Left cardiac atrium (tissue), 4 donors: ENCODE measurements at regions not wholly inside any gene's neighbourhood (a gene's known extent, or its start where the extent isn't known, plus 50 kb on each side); places are given as distances from the start of the nearest gene placed in this dataset.

ENCODE experiments used
- ATAC-seq, 2 donors: fragments of 200-7000 bp; cut with Tn5 transposase; one replicate each; pipeline ENCODE4 v1.9.1; 2020; ENCODE audit warnings: mild to moderate bottlenecking in 2 of 2, moderate library complexity in 2 of 2
- DNase-seq: peaks from one replicate; pipeline ENCODE4 v3.0.0-alpha.2; 2020
- intact Hi-C, 2 donors: fragments of 100-400 bp; cut with DNase I; formaldehyde crosslinking; loops; one replicate each; pipeline versions ENCODE4 v1.14.1 to v1.15.1; 2022 to 2023
- donor health status: DM: no; HTN: yes; CAD: no.
- donor health status: DM: no; HTN: yes; CAD: no; lungs with severe emphysema.
- donor health status: DM: yes; HTN: yes; CAD: no.
- donor health status: Dilated cardiomyopathy.

GRCh38 chr11:70580036-70580805 lies 181.9 kb downstream of the CTTN start:
- ATAC-seq (no peak), DNase-seq (no peak)
- intact Hi-C loops = no loop called here

GRCh38 chr11:70581991-70582885 lies 183.9 kb downstream of the CTTN start:
- no peak for ATAC-seq
- DNase-seq = no peak
- intact Hi-C loops = no loop called here

DNA sequence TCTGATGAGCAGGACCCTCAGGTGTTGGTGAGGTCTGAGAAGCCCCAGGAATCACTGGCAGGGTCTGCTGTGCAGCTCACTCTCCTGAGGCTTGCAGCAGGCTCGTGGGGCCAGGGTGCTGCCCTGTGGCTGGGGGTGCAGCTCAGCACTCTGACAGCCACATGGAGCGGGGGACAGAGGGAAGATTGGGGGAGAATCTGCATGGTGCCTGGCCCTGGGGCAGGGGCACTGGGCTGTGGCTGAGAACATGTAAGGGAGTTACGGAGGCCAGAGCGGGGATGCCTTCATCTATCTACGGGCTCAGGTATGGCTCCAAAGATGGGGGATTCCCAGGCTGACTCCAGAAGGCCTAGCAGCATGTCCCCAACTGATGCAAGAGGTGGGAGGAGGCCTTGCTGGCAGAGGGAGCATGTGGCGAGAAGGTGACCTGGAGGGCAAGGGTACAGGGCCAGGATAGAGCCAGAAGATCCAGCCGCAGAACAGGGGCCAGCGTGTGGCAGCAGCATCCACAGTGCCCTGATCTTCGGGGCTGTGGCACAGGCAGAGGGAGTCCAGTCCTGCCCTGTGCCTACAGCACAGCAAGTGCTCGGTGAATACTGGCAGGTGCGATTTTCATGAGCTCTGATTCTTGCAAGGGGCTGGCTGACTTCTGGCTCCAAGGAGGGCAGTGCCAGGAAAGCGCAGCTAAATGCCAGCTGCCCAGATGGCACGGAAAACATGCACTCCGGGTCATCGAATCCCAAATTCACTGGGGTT lies 184.7 kb downstream of the CTTN start:
- ATAC-seq (no peak), DNase-seq (no peak)
- intact Hi-C loops = no loop called here

DNA sequence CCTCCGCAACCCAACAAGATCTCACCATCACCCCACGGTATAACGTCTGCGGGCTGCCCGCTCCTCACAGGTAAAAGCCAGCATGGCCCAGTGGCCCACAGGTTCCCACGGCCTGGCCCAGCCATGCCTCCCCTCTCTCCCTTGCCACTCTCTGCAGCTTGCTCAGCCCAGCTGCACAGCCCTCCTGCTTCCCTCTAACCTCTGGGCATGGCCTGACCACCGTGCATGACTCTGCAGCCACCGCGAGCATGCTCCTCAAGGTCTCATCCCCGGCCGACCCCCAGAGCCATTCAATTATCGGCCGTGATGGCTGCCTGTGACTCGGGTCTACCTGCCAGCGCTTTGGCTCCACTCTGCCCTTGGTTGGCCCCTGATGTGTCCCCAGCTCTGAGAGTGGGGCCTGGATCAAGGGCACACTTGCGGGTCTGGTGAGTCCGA lies 185.5 kb downstream of the CTTN start:
- DNase-seq (no peak), ATAC-seq (no peak)
- intact Hi-C loops = no loop called here

DNA sequence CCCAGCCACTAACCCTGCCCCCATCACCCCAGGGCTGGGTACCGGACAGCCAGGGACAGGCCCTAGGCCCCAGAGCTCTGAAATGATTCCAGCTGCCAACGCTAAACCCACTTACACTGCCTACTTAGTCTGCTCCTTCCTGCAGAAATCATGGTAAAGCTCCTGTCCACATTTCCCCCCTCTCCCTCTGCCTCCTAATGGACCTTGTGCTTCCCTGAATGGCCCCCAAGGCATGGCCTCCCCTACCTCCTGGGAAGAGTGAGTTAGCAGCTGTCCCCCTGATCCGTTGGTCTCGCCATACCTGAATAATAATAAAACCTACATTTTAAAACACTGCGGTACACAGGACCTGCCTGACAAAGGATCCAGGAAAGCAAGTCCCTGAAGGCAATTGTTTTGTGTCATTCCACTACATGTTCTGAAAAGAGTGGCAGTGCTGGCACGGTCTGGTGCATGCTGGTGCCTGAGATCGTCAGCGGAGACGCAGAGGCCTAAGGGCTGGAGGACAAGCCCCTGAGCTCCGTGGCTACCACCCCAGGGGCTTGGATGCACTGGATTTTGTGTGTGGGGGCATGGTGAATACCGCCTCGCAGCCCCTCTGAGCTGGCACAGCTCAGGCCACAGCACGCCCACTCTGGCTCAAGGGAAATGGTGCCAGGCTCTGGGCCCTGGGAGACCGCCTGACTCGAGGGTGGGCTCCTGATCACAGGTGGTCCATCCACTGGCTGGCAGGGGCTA lies 186.3 kb downstream of the CTTN start:
- intact Hi-C loops = no loop called here
- ATAC-seq = no peak
- DNase-seq = no peak

GRCh38 chr11:70585236-70585545 lies 186.9 kb downstream of the CTTN start:
- intact Hi-C loops = no loop called here
- ATAC-seq (no peak), DNase-seq (no peak)

- ATAC-seq = no peak
- DNase-seq = no peak
Observed at GRCh38 chr11:70586261-70587074, 188.1 kb downstream of the CTTN start.

GRCh38 chr11:70587075-70587389 lies 188.7 kb downstream of the CTTN start:
- DNase-seq = no peak
- intact Hi-C loops = no loop called here

More at GRCh38 chr11:70586261-70587074, 188.1 kb downstream of the CTTN start:
- intact Hi-C loops = no loop called here

GRCh38 chr11:70590356-70590991 lies 192.1 kb downstream of the CTTN start:
- DNase-seq (no peak), ATAC-seq (no peak)
- intact Hi-C loops = no loop called here

More at GRCh38 chr11:70587075-70587389, 188.7 kb downstream of the CTTN start:
- ATAC-seq = no peak

DNA sequence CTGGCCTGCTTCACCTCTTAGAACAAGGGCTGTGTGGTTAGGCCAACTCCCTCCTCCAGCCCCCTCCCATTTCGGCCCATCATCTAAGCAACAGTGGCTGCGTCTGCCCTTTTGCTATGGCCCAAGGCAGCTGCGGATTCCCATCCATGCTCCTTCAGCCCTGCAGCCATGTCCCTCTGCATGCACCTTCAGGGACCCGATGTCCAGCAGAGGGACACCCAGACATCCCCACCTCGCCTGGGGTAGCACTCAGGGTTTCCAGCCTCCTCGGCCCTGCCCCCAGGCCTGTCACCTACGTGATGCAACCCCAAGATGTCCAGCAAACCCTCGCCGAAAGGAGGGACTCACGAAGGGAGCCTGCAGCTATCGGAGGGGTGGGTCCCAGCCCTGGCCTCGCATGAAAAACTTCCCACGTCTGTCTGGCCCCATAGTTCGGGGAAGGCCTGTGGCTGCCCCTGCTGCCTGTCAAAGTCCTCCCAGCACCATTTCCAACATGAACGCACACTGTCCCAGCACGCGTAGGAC lies 194.4 kb downstream of the CTTN start:
- ATAC-seq = no peak
- intact Hi-C loops = no loop called here
- DNase-seq = no peak

GRCh38 chr11:70593446-70593983 lies 195.2 kb downstream of the CTTN start:
- intact Hi-C loops = no loop called here
- no peak for ATAC-seq
- DNase-seq = no peak

- intact Hi-C loops = no loop called here
- ATAC-seq (no peak), DNase-seq (no peak)
Observed at GRCh38 chr11:70594031-70594430, 195.7 kb downstream of the CTTN start.

DNA sequence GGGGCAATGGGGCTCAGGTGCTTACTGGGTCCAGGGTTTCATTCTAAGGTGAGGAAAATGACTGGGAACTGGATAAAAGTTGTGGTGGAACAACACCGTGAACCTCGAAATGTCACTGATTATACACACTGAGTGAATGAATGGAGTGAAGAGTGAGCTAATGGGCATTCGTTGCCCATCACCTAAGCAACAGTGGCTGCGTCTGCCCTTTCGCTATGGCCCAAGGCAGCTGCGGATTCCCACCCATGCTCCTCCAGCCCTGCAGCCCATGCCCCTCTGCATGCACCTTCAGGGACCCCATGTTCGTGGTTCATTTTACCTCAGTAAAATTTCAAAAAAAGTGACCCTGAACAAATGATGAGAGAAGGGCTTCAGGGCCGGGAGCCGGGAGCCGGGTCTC lies 196.3 kb downstream of the CTTN start:
- DNase-seq = no peak

DNA sequence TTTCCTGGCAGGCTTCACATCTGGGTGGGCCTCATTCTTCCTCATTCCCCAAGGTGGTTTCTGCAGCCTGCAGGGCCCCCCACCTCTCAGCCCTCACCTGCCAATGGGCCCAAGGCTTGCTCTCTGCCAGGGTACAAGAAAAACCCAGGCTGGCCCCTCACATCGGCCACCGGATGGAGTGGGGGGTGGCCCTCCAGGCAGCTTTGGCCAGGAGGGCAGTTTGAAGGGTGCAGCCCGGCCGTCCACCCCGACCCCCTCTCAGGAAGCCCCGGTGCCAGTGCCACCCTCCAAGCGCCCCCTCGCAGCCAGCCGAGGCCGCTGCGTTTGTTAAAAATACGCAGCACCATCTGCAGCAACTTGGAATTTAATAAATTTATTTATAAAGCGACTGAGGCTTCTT lies 196.7 kb downstream of the CTTN start:
- ATAC-seq = no peak
- DNase-seq = no peak
- intact Hi-C loops = no loop called here

More for the DNA sequence above, 196.3 kb downstream of the CTTN start:
- intact Hi-C loops = no loop called here
- ATAC-seq = no peak

DNA sequence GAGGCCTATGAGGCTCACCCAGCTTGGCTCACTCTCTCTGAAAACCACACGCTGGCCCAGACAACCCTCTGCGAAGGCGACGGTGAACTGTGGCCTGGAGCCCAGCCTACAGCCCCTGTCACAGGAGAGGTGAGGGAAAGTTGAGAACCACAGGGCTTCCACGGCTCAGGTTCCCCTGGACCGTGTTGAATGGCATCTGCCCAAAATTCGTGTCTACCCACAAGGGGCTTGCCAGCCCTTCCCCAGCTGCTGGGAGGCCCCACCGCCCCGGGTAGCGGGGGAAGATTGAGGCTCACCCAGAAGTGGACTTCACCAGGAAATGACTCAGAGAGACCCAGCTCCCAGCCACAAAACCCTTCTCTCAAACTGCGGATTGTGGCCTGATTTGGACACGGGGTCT lies 197.1 kb downstream of the CTTN start:
- DNase-seq = no peak

DNA sequence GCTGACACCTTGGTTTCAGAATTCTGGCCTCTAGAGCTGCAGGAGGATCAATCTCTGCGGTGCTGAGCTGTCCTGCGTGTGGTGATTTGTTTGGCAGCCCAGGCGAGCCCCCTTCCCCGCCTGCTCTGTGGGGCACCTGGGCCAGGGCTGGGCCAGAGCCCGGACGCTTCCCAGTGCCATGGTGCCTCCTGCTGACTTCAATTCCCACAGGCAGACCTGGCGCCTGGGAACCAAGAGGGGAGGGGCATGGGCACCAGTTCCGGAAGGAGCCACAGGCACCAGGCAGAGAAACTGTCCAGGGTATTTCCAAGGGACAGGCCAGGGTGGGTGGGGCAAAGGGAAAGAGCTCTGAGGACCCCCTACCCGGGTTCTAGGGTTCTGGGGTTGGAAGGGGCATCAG lies 197.8 kb downstream of the CTTN start:
- intact Hi-C loops = no loop called here
- DNase-seq (no peak), ATAC-seq (no peak)

More for the DNA sequence above, 197.1 kb downstream of the CTTN start:
- intact Hi-C loops = no loop called here
- ATAC-seq = no peak

GRCh38 chr11:70597006-70597555 lies 198.8 kb downstream of the CTTN start:
- DNase-seq (no peak), ATAC-seq (no peak)
- intact Hi-C loops = no loop called here
